Activated T-helper 2 cell treated with anti-CD3 and anti-CD28 coated beads, Interferon-gamma antibody, Interleukin-2, Interleukin-4, amounts not matched to agents 10 μg/mL and 5 μg/mL and 100 μg/mL, durations not matched to agents 14 hours and 24 hours and 36 hours (primary cell): ENCODE measurements at regions not wholly inside any gene's neighbourhood (a gene's known extent, or its start where the extent isn't known, plus 50 kb on each side); places are given as distances from the start of the nearest gene placed in this dataset.
"Not testable (repeated sequence)": the region's sequence is repeated elsewhere in the genome, so short reads cannot be mapped to it uniquely, and the experiment has no call there.

Experiments used
- DNase-seq: peaks from one replicate; pipeline ENCODE4 v3.0.0; 2021; ENCODE audit warnings: low spot score
- H3K27ac Mint-ChIP-seq: one replicate; pipeline ENCODE4 v1.8.0; 2021; ENCODE audit warnings: mixed read lengths
- H3K27me3 Mint-ChIP-seq: one replicate; pipeline ENCODE4 v1.8.0; 2021; ENCODE audit warnings: low read depth, mixed read lengths
- H3K36me3 Mint-ChIP-seq: one replicate; pipeline ENCODE4 v1.8.0; 2021; ENCODE audit warnings: low read depth, mixed read lengths
- H3K4me1 Mint-ChIP-seq: one replicate; pipeline ENCODE4 v1.8.0; 2021; ENCODE audit warnings: low read depth, mixed read lengths
- H3K4me3 Mint-ChIP-seq: one replicate; pipeline ENCODE4 v1.8.0; 2021; ENCODE audit warnings: low read depth, mild to moderate bottlenecking, moderate library complexity, mixed read lengths
- H3K9me3 Mint-ChIP-seq: one replicate; pipeline ENCODE4 v1.8.0; 2021; ENCODE audit warnings: mixed read lengths
- intact Hi-C: fragments of 100-400 bp; cut with micrococcal nuclease; formaldehyde crosslinking; loops from one replicate; pipeline ENCODE4 v1.15.1; 2023

DNA sequence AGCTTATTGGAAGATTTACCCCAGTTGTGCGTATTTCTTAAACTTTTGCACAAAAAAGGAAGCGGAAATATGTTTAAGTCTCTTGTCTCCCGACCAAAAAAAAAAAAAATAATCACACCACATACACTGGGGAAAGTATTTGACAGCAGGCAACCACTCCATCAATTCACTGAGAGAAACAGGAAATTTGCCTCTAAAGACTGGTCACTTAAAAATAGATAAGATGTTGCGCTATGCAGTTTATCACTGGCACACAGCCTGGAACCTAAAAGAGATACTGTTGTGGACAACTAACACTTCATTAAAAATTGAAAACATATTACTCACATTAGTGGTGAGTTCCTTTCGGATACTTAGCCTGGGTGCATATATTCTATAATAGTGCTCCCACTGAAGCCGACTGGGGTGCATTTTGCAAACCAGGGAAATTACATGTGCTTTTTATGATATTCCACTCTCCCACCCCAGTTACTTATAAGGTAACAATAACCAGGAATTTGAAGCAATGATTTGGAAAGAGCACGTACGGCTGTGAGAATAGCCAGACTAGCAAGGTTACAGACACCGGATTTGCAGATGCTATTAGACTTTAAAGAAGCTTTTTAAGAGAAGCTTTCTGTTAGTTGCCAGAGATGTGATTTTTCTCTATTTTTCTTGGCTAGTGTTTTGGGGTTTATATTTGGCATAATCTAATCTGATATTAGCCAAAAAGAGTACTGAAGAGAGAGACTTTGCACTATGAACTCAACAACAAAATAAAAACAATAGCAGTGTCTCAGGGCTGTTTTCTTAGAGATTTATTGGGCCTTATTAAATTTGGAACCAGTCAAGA is 311.5 kb downstream of the NOVA1 start:
- no peaks in the 10 kb centered on the region for H3K36me3 Mint-ChIP-seq
- H3K4me1 Mint-ChIP-seq = no peaks in the 10 kb centered on the region
- no peak overlapping the region for H3K4me3 Mint-ChIP-seq
- H3K27me3 Mint-ChIP-seq = no peaks in the 10 kb centered on the region
- no peak overlapping the region for H3K27ac Mint-ChIP-seq
- intact Hi-C loops = no loop called here
- H3K9me3 Mint-ChIP-seq = peaks cover 43% of the 10 kb centered on the region
- no peak for DNase-seq

DNA sequence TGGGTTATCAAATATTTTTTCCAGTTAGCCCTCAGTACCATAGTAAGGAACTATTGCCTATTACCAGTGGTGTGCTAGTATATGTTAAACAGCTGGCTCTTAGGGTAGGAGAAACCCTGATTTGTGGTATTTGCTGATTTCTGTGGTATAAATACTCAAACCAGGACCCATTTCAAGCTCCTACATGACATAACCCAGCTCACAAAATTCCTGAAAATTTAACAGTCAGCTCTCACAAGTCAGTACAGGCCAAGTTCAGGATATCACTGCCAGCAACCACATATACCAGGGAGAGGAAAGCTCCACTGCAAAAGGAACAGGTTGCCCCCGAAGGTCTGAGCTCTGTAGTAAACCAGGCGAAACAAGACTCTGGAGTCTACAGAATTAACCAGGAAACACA is 315.3 kb downstream of the NOVA1 start:
- H3K27ac Mint-ChIP-seq = no peak overlapping the region
- intact Hi-C loops = no loop called here
- no peaks in the 10 kb centered on the region for H3K27me3 Mint-ChIP-seq
- H3K36me3 Mint-ChIP-seq = no peaks in the 10 kb centered on the region
- no peak for DNase-seq
- H3K4me3 Mint-ChIP-seq = no peak overlapping the region
- no peaks in the 10 kb centered on the region for H3K4me1 Mint-ChIP-seq
- peaks cover 30% of the 10 kb centered on the region for H3K9me3 Mint-ChIP-seq

DNA sequence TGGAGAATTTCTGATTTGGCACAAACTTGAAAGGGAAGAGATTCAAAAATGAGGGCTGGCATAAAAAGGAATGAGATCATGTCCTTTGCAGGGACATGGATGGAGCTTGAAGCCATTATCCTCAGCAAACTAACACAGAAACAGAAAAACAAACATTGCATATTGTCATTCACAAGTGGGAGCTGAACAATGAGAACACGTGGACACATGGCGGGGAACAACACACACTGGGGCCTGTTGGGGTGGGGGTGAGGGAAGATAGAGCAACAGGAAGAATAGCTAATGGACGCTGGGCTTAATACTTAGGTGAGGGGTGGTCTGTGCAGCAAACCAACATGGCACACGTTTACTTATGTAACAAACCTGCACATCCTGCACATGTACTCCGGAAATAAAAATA is 315.8 kb downstream of the NOVA1 start:
- H3K27ac Mint-ChIP-seq, intact Hi-C loops, H3K4me1 Mint-ChIP-seq: not testable (repeated sequence)

DNA sequence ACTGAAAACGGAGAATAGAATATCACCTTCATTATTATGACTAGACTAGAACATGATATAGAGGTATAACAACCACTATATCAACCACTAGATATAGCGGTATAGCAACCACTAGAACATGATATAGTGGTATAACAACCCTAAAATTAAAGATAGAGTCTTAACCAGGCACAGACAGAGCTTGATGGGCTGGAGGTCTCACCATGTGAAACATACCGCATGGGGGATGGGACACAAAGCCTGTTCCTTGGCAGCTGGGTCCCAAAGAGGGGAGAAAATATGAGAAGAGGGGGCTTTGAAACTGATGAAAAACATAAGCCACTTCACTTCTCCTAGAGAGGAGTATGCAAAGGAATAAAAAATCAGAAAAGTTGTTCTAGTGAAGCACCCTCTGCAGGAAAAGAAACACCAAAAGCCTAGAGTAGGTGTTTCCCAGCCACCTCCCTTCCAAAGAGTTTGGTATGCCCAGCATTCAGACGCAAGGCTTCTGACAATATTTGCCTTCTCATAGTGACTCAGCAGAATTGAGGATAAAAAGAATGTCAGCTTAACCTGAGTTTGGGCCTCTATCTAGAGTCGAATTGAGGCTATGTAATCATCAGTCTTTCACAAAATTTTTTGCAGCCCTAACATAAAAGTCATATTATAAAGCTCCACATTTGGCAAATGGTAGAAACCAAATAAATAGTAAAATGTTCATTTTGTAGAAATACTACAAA is 316.4 kb downstream of the NOVA1 start:
- H3K9me3 Mint-ChIP-seq = peaks cover 28% of the 10 kb centered on the region
- no peaks in the 10 kb centered on the region for H3K27me3 Mint-ChIP-seq

More for the DNA sequence above, 315.8 kb downstream of the NOVA1 start:
- H3K27me3 Mint-ChIP-seq, H3K36me3 Mint-ChIP-seq, H3K4me3 Mint-ChIP-seq, DNase-seq: not testable (repeated sequence)
- peaks cover 30% of the 10 kb centered on the region for H3K9me3 Mint-ChIP-seq

DNA sequence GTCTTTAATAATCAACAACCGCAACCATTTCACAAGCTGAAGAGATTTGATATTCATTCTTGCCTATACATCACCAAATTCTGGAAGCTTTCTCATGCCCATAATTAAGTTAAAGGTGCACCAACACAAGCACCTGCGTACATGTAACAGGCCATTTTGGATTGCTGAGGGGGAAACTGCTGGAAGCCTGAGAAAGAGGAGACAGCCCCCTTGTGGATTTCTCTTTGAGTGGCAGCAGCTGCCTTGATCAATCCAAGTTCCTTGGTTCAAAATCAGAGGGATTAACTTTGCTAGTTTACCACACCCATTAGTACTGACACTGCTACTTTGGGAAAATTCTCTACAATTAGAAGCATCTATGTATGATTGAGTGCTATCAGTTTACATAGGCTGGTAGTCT is 321.1 kb downstream of the NOVA1 start:
- H3K27ac Mint-ChIP-seq = no peak overlapping the region
- DNase-seq = no peak
- no peaks in the 10 kb centered on the region for H3K36me3 Mint-ChIP-seq
- peaks cover 42% of the 10 kb centered on the region for H3K9me3 Mint-ChIP-seq
- intact Hi-C loops = no loop called here
- no peaks in the 10 kb centered on the region for H3K27me3 Mint-ChIP-seq
- no peak overlapping the region for H3K4me3 Mint-ChIP-seq
- no peaks in the 10 kb centered on the region for H3K4me1 Mint-ChIP-seq

More for the DNA sequence above, 316.4 kb downstream of the NOVA1 start:
- H3K27ac Mint-ChIP-seq = no peak overlapping the region
- no peaks in the 10 kb centered on the region for H3K36me3 Mint-ChIP-seq
- no peaks in the 10 kb centered on the region for H3K4me1 Mint-ChIP-seq
- no peak overlapping the region for H3K4me3 Mint-ChIP-seq
- DNase-seq = no peak
- intact Hi-C loops = no loop called here

DNA sequence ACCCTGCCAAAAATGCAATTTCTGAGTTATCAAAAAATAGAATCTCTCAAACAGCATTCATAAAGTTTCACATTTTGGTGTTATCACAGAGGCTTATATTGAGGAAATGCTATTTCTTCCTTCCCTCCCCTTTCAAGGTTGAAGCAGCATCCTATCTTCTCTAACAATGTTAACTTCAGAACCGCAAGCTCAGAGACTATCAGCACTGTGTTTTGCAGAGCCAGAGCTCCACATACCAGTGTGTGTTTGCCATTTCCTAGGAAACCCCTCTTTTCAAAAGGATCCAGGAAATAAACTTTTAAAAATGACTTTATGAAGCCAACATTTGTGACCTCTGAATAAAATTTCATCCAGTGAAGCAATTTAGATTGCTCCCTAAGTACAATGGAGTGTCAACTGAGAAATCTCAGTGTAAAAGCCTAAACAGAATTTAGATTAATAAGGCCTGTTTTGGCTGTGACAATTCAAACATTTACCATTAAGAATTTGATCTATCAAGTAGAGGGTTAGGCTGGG is 332.6 kb downstream of the NOVA1 start:
- Mint-ChIP-seq H3K4me1 (no peaks in the 10 kb centered on the region), H3K27ac (no peak overlapping the region), H3K9me3 (peaks cover 54% of the 10 kb centered on the region), H3K4me3 (no peak overlapping the region), H3K36me3 (no peaks in the 10 kb centered on the region), H3K27me3 (no peaks in the 10 kb centered on the region)
- DNase-seq = no peak
- intact Hi-C loops = no loop called here

DNA sequence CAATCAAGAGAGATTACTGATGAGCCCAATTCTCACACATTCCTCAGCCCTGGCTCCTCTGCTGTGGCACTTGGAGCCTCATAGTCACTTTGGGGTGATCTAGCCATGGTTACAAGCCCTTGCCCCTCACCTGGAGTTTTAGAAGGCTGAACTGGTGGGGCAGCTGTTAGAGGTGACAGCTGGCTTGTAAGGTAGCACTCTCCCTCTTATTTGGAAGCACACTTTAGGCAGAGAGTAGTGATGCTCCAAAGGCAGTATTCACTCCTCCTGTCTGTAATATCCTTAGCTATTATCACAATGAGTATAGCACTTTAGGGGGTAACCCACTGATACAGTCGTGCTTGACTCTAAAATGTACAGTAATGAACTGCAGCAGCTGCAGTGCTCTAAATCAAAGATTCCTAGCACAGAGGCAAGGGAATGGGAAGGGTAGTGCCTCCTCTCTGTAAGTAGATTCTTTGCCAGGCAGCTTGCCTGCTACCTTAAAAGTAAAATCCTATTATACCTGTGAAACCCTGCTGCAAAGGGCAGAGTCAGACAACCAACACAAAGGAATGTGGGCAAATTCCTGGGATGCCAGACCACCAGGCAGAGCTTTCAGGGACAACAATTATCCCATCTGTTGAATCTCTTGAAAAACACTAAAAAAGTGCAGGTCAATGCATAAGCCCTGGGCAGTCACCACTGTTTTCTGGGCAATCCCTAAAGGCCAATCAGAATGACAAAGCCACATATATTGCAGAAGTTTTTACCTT is 336.3 kb downstream of the NOVA1 start:
- Mint-ChIP-seq H3K9me3 (peaks cover 47% of the 10 kb centered on the region), H3K36me3 (no peaks in the 10 kb centered on the region), H3K27me3 (no peaks in the 10 kb centered on the region), H3K4me3 (no peak overlapping the region), H3K27ac (no peak overlapping the region), H3K4me1 (no peaks in the 10 kb centered on the region)
- no peak for DNase-seq
- intact Hi-C loops = no loop called here

DNA sequence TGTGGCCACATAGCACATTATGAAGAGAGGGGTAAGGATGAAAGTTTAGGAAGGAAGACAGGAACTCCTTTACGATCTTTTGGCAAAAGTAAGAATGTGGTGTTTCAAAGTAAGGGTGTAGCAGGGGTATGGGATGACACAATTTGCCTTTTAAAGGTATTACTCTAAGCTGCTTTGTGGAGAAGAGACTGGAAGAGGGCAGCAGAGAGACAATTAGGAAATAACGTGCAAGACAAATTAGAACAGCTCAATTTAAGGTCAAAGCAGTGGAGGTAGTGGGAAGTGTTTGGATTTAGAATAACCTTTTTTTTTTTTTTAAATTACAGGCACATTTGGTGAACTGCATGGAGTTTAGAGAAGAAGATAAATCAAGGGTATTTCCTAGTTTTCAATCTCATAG is 342.6 kb downstream of the NOVA1 start:
- Mint-ChIP-seq H3K27me3 (no peaks in the 10 kb centered on the region), H3K4me1 (no peaks in the 10 kb centered on the region), H3K36me3 (no peaks in the 10 kb centered on the region), H3K27ac (no peak overlapping the region), H3K4me3 (no peak overlapping the region), H3K9me3 (peaks cover 30% of the 10 kb centered on the region)
- DNase-seq = no peak
- intact Hi-C loops = no loop called here

DNA sequence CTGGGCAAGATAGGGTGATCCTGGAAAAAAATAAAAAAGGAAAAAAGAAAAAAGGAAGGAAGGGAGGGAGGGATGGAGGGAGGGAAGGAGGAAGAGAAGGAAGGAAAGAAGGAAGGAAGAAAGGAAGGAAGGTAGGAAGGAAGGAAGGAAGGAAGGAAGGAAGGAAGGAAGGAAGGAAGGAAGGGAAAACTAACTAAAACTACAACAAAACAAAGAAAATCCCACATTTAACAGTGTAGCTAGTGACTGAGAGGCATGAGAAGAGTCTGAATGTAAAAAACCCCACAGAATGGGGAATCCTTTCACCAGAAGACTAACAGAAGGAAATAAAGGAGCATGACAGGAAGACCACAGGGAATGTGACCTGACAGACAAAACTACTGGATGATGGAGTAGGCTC is 345.7 kb downstream of the NOVA1 start:
- DNase-seq = no peak
- no peak overlapping the region for H3K4me3 Mint-ChIP-seq
- H3K27me3 Mint-ChIP-seq = no peaks in the 10 kb centered on the region
- H3K4me1 Mint-ChIP-seq = no peaks in the 10 kb centered on the region
- no peak overlapping the region for H3K27ac Mint-ChIP-seq
- H3K36me3 Mint-ChIP-seq = no peaks in the 10 kb centered on the region
- peaks cover 33% of the 10 kb centered on the region for H3K9me3 Mint-ChIP-seq
- intact Hi-C loops = no loop called here

DNA sequence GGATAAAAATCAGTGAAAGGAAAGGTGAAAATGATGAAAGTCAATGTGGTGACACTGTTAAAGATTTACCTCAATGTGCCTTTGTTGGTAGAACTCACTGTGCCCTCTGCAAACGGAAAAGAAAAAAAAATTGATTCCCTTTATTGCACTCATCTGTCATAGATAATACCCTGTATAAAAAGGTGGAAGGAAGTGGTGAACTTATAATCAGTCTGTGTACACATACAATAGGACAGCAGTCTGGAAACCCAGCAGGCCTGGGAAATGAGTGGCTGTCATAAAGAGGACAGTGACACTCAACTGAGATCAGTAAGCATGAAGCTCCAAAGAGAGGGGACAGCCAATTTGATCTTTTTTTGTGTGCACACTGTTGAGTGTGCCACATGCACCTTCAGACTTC is 364.7 kb downstream of the NOVA1 start:
- Mint-ChIP-seq H3K27me3 (no peaks in the 10 kb centered on the region), H3K27ac (no peak overlapping the region), H3K4me1 (no peaks in the 10 kb centered on the region), H3K9me3 (peaks cover 22% of the 10 kb centered on the region), H3K4me3 (no peak overlapping the region), H3K36me3 (no peaks in the 10 kb centered on the region)
- no peak for DNase-seq
- intact Hi-C loops = no loop called here

DNA sequence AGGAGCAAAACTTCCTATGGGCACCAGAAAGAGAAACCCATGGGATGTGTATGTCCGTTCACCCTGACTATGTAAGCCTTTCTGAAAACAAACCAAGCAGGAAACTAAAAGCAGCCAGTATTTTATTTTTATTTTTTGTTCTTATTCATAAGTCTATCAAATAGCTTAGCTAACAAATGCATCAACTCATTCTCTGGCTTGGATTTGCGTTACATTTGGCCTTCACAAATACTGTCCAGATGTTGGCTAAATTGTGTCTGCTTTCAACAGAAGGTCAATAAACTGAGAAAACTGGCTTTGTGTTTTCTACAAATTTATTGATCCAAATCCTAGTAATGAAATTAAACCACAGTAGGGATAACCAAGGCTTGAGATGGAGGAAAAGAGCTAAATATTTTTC is 379.0 kb downstream of the NOVA1 start:
- no peaks in the 10 kb centered on the region for H3K4me1 Mint-ChIP-seq
- intact Hi-C loops = no loop called here
- no peaks in the 10 kb centered on the region for H3K36me3 Mint-ChIP-seq
- no peak for DNase-seq
- no peaks in the 10 kb centered on the region for H3K27me3 Mint-ChIP-seq
- no peak overlapping the region for H3K27ac Mint-ChIP-seq
- peaks cover 37% of the 10 kb centered on the region for H3K9me3 Mint-ChIP-seq
- H3K4me3 Mint-ChIP-seq = no peak overlapping the region

DNA sequence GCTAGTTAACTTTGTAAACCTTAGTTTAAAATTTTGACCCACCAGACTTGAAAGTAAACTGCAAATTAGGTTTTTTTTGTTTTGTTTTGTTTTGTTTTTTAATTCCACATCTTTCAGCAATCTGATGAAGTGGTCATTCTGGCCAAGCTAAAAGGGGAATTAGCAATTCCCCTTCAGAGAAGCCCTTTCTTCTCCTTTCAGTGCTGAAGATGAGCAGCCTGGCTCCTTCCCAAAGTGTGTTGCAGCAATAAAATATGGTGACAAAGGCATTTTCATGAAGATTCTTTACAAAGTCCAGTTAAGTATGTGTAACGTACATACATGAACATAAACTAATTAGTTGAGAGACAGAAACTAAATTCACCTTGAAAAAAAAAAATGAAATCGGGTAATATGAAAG is 380.1 kb downstream of the NOVA1 start:
- intact Hi-C loops = no loop called here
- no peaks in the 10 kb centered on the region for H3K27me3 Mint-ChIP-seq
- no peak overlapping the region for H3K27ac Mint-ChIP-seq
- no peaks in the 10 kb centered on the region for H3K4me1 Mint-ChIP-seq
- H3K9me3 Mint-ChIP-seq = peaks cover 43% of the 10 kb centered on the region
- H3K36me3 Mint-ChIP-seq = no peaks in the 10 kb centered on the region
- no peak overlapping the region for H3K4me3 Mint-ChIP-seq
- DNase-seq = no peak

DNA sequence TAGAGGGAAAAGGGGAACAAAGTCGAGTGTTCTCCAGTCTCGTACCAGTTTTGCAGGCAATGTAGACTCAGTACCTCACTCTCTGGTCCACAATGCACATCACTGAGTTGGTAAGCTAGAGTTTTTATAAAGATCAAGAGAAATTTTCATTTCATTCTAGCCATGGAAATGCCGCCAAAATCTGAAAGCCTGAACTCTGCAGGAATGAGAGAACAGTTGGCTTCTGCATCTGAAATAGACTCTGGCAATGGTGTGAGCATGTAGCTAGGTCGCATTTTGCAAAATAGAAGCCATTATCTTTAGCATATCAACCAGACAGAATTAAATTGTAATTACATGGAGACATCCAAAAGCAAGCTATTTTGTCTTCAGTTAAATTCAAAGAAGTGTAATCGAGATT is 381.0 kb downstream of the NOVA1 start:
- no peaks in the 10 kb centered on the region for H3K27me3 Mint-ChIP-seq
- H3K4me1 Mint-ChIP-seq = no peaks in the 10 kb centered on the region
- no peaks in the 10 kb centered on the region for H3K36me3 Mint-ChIP-seq
- H3K27ac Mint-ChIP-seq = no peak overlapping the region
- no peak for DNase-seq
- H3K9me3 Mint-ChIP-seq = peaks cover 49% of the 10 kb centered on the region
- no peak overlapping the region for H3K4me3 Mint-ChIP-seq
- intact Hi-C loops = no loop called here
